ENCODE measurements at regions not wholly inside any gene's neighbourhood (a gene's known extent, or its start where the extent isn't known, plus 50 kb on each side); places are given as distances from the start of the nearest gene placed in this dataset.

GRCh38 chr11:126138636-126139035, 72.8 kb downstream of the RPUSD4 start:
- no peaks in the 10 kb centered on the region for H3K36me3 Mint-ChIP-seq (ENCODE audit: unreplicated experiment)
- H3K9me3 Mint-ChIP-seq (ENCODE audit: unreplicated experiment): peaks cover 2% of the 10 kb centered on the region
- no peak for DNase-seq
- H3K27ac Mint-ChIP-seq (ENCODE audit: unreplicated experiment): no peak overlapping the region
- peaks cover 5% of the 10 kb centered on the region for H3K27me3 Mint-ChIP-seq (ENCODE audit: unreplicated experiment)
- peaks cover 6% of the 10 kb centered on the region for H3K4me1 Mint-ChIP-seq (ENCODE audit: low read depth, unreplicated experiment)
- H3K4me3 Mint-ChIP-seq (ENCODE audit: unreplicated experiment): no peak overlapping the region
- no peak for TF ChIP-seq CTCF (IDR thresholded peaks at IDR 0.05; ENCODE audit: partially characterized antibody, unreplicated experiment)

GRCh38 chr11:126137136-126137535, 74.3 kb downstream of the RPUSD4 start:
- no peak overlapping the region for H3K4me3 Mint-ChIP-seq (ENCODE audit: unreplicated experiment)
- peaks cover 6% of the 10 kb centered on the region for H3K4me1 Mint-ChIP-seq (ENCODE audit: low read depth, unreplicated experiment)
- DNase-seq: no peak
- no peaks in the 10 kb centered on the region for H3K36me3 Mint-ChIP-seq (ENCODE audit: unreplicated experiment)
- peaks cover 5% of the 10 kb centered on the region for H3K27me3 Mint-ChIP-seq (ENCODE audit: unreplicated experiment)
- TF ChIP-seq CTCF (IDR thresholded peaks at IDR 0.05; ENCODE audit: partially characterized antibody, unreplicated experiment): no peak
- no peaks in the 10 kb centered on the region for H3K9me3 Mint-ChIP-seq (ENCODE audit: unreplicated experiment)
- no peak overlapping the region for H3K27ac Mint-ChIP-seq (ENCODE audit: unreplicated experiment)

GRCh38 chr11:126136507-126136906, 73.8 kb upstream of the CDON start:
- no peak overlapping the region for H3K27ac Mint-ChIP-seq (ENCODE audit: unreplicated experiment)
- no peak for DNase-seq

GRCh38 chr11:126135235-126136176, 72.8 kb upstream of the CDON start:
- Mint-ChIP-seq H3K9me3 (ENCODE audit: unreplicated experiment) (no peaks in the 10 kb centered on the region), H3K27ac (ENCODE audit: unreplicated experiment) (no peak overlapping the region), H3K4me1 (ENCODE audit: low read depth, unreplicated experiment) (peaks cover 7% of the 10 kb centered on the region), H3K4me3 (ENCODE audit: unreplicated experiment) (no peak overlapping the region), H3K36me3 (ENCODE audit: unreplicated experiment) (no peaks in the 10 kb centered on the region), H3K27me3 (ENCODE audit: unreplicated experiment) (peaks cover 3% of the 10 kb centered on the region)
- TF ChIP-seq CTCF (IDR thresholded peaks at IDR 0.05; ENCODE audit: partially characterized antibody, unreplicated experiment): no peak
- no peak for DNase-seq

More at GRCh38 chr11:126136507-126136906, 73.8 kb upstream of the CDON start:
- Mint-ChIP-seq H3K27me3 (ENCODE audit: unreplicated experiment) (peaks cover 5% of the 10 kb centered on the region), H3K4me1 (ENCODE audit: low read depth, unreplicated experiment) (peaks cover 6% of the 10 kb centered on the region), H3K4me3 (ENCODE audit: unreplicated experiment) (no peak overlapping the region), H3K9me3 (ENCODE audit: unreplicated experiment) (no peaks in the 10 kb centered on the region), H3K36me3 (ENCODE audit: unreplicated experiment) (no peaks in the 10 kb centered on the region)
- no peak for TF ChIP-seq CTCF (IDR thresholded peaks at IDR 0.05; ENCODE audit: partially characterized antibody, unreplicated experiment)
